ENCODE measurements at regions not wholly inside any gene's neighbourhood (a gene's known extent, or its start where the extent isn't known, plus 50 kb on each side); places are given as distances from the start of the nearest gene placed in this dataset.

DNA sequence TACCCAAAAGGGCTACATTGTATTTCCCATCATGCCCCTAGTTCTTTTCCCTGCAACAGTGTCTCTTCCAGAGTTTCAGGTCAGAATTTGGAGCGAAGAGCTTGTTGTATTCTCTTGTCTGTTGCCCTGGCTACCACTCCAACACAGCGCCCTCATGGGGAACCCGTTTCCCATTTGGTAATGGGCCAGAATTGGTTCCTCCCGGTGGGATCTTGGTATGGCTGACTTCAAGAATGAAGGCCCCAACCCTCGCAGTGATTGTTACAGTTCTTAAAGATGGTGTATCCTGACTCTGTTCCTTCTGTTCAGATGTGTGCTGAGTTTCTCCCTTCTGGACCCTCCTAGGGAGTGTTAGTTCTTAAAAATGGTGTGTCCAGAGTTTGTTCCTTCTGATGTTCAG, 110.5 kb upstream of the ZNF32 start:
- TF ChIP-seq, protein P1, sequence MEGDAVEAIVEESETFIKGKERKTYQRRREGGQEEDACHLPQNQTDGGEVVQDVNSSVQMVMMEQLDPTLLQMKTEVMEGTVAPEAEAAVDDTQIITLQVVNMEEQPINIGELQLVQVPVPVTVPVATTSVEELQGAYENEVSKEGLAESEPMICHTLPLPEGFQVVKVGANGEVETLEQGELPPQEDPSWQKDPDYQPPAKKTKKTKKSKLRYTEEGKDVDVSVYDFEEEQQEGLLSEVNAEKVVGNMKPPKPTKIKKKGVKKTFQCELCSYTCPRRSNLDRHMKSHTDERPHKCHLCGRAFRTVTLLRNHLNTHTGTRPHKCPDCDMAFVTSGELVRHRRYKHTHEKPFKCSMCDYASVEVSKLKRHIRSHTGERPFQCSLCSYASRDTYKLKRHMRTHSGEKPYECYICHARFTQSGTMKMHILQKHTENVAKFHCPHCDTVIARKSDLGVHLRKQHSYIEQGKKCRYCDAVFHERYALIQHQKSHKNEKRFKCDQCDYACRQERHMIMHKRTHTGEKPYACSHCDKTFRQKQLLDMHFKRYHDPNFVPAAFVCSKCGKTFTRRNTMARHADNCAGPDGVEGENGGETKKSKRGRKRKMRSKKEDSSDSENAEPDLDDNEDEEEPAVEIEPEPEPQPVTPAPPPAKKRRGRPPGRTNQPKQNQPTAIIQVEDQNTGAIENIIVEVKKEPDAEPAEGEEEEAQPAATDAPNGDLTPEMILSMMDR (IDR thresholded peaks at IDR 0.05; ENCODE audit: low read depth, low read length), result no peak
- TF ChIP-seq EZH2phosphoT487 (IDR thresholded peaks at IDR 0.05; ENCODE audit: low read depth), result no peak
